GM13977 (cell line): ENCODE measurements at regions not wholly inside any gene's neighbourhood (a gene's known extent, or its start where the extent isn't known, plus 50 kb on each side); places are given as distances from the start of the nearest gene placed in this dataset.

Source experiments
- DNase-seq: peaks from one replicate; pipeline ENCODE4 v3.0.0; 2012; ENCODE audit warnings: low spot score
- CTCF ChIP-seq: IDR thresholded peaks from 2 replicates; pipeline ENCODE4 v1.5.1; 2012; ENCODE audit warnings: mild to moderate bottlenecking, control low read depth; ENCODE audit not compliant: insufficient read depth; ENCODE audit errors: extremely low read depth, missing control alignments
- in situ Hi-C: fragments of 300-500 bp; cut with MboI; formaldehyde crosslinking; loops from one replicate; pipeline ENCODE4 v1.12.0; 2022; ENCODE audit warnings: low sequenced_read_pairs, low pct_unique_long_range_greater_than_20kb, mixed read lengths, inconsistent platforms; ENCODE audit not compliant: unreplicated experiment

- no peak for TF ChIP-seq CTCF
Measured at GRCh38 chr6:163930012-163930411, 515.5 kb downstream of the QKI start.

GRCh38 chr6:163929538-163929937 lies 515.0 kb downstream of the QKI start:
- no peak for TF ChIP-seq CTCF

More at GRCh38 chr6:163930012-163930411, 515.5 kb downstream of the QKI start:
- in situ Hi-C loops = no loop called here
- DNase-seq = no peak

GRCh38 chr6:163926642-163927041 lies 512.1 kb downstream of the QKI start:
- in situ Hi-C loops = no loop called here
- TF ChIP-seq CTCF = no peak
- no peak for DNase-seq

More at GRCh38 chr6:163929538-163929937, 515.0 kb downstream of the QKI start:
- in situ Hi-C loops = no loop called here
- no peak for DNase-seq

- in situ Hi-C loops = no loop called here
- DNase-seq = no peak
- no peak for TF ChIP-seq CTCF
Measured at GRCh38 chr6:163925839-163926238, 511.3 kb downstream of the QKI start.

GRCh38 chr6:163923658-163924411 lies 509.3 kb downstream of the QKI start:
- in situ Hi-C loops = no loop called here
- DNase-seq = no peak
- no peak for TF ChIP-seq CTCF

- no peak for TF ChIP-seq CTCF
- in situ Hi-C loops = no loop called here
- no peak for DNase-seq
Measured at GRCh38 chr6:163922562-163922961, 508.0 kb downstream of the QKI start.

GRCh38 chr6:163919652-163920051 lies 505.1 kb downstream of the QKI start:
- no peak for TF ChIP-seq CTCF
- DNase-seq = no peak
- in situ Hi-C loops = no loop called here
